Activated naive CD4-positive, alpha-beta T cell (primary cell): ENCODE measurements at regions not wholly inside any gene's neighbourhood (a gene's known extent, or its start where the extent isn't known, plus 50 kb on each side); places are given as distances from the start of the nearest gene placed in this dataset.

Experiments
- DNase-seq, 4 experiments: peaks; one replicate each; lab custom pipeline; 2025; lab: John Stamatoyannopoulos, UW

- no peak for DNase-seq
Observed at GRCh38 chr1:198040880-198041279, 115.9 kb upstream of the NEK7 start.

- no peak for DNase-seq
Observed at GRCh38 chr1:198042168-198042567, 114.6 kb upstream of the NEK7 start.

- no peak for DNase-seq
Observed at GRCh38 chr1:198047913-198048312, 108.9 kb upstream of the NEK7 start.

GRCh38 chr1:198054510-198054909 is 102.3 kb upstream of the NEK7 start:
- no peak for DNase-seq

GRCh38 chr1:198056255-198056654 is 100.5 kb upstream of the NEK7 start:
- peak in 1 of 4 experiments; percentile 2 for DNase-seq

- no peak for DNase-seq
Observed at GRCh38 chr1:198064181-198064580, 92.6 kb upstream of the NEK7 start.

GRCh38 chr1:198068285-198068684 is 88.5 kb upstream of the NEK7 start:
- DNase-seq = no peak

GRCh38 chr1:198072177-198072576 is 84.6 kb upstream of the NEK7 start:
- DNase-seq = no peak

GRCh38 chr1:198075296-198075695 is 81.5 kb upstream of the NEK7 start:
- DNase-seq = no peak

- DNase-seq = no peak
Observed at GRCh38 chr1:198079432-198079951, 77.3 kb upstream of the NEK7 start.

GRCh38 chr1:198082576-198082975 is 74.2 kb upstream of the NEK7 start:
- DNase-seq = no peak

- DNase-seq = no peak
Observed at GRCh38 chr1:198083549-198083948, 73.2 kb upstream of the NEK7 start.

GRCh38 chr1:198084241-198084908 is 72.4 kb upstream of the NEK7 start:
- DNase-seq = no peak

- DNase-seq = no peak
Observed at GRCh38 chr1:198086051-198086745, 70.6 kb upstream of the NEK7 start.

- DNase-seq = no peak
Observed at GRCh38 chr1:198087831-198088230, 69.0 kb upstream of the NEK7 start.

- no peak for DNase-seq
Observed at GRCh38 chr1:198088360-198089071, 68.3 kb upstream of the NEK7 start.

GRCh38 chr1:198096390-198096789 is 60.4 kb upstream of the NEK7 start:
- no peak for DNase-seq

GRCh38 chr1:198099755-198100154 is 57.0 kb upstream of the NEK7 start:
- DNase-seq = no peak

GRCh38 chr1:198101716-198102453 is 54.9 kb upstream of the NEK7 start:
- no peak for DNase-seq

GRCh38 chr1:198102454-198102827 is 54.4 kb upstream of the NEK7 start:
- no peak for DNase-seq

GRCh38 chr1:198105185-198105584 is 51.6 kb upstream of the NEK7 start:
- DNase-seq = no peak

GRCh38 chr1:198106011-198106410 is 50.8 kb upstream of the NEK7 start:
- no peak for DNase-seq
